Natural killer cell (primary cell): ENCODE measurements at regions not wholly inside any gene's neighbourhood (a gene's known extent, or its start where the extent isn't known, plus 50 kb on each side); places are given as distances from the start of the nearest gene placed in this dataset.
"Not testable (repeated sequence)": the region's sequence is repeated elsewhere in the genome, so short reads cannot be mapped to it uniquely, and the experiment has no call there.

ENCODE experiments used
- ATAC-seq, 3 donors: fragments of 150-1000 bp in 2 of 3; fragments of 200-7000 bp in 1 of 3; cut with Tn5 transposase; 1 replicate in 1 of 3; 2 replicates in 2 of 3; pipeline ENCODE4 v1.10.0; 2021; ENCODE audit warnings: mild to moderate bottlenecking in 2 of 3, moderate library complexity in 2 of 3
- DNase-seq, 2 donors: peaks; one replicate each; pipeline versions ENCODE4 v3.0.0 to v3.0.0-alpha.2; 2013 to 2021; ENCODE audit warnings: mixed read lengths in 1 of 2
- H3K27ac ChIP-seq: one replicate; pipeline ENCODE4 v1.5.1; 2013; ENCODE audit warnings: mild to moderate bottlenecking, low read length
- H3K27me3 ChIP-seq: one replicate; pipeline ENCODE4 v1.6.1; 2013; ENCODE audit warnings: low read length; ENCODE audit not compliant: control insufficient read depth, insufficient read depth
- H3K36me3 ChIP-seq: one replicate; pipeline ENCODE4 v1.6.1; 2013; ENCODE audit warnings: low read length; ENCODE audit not compliant: control insufficient read depth, insufficient read depth
- H3K4me1 ChIP-seq: one replicate; pipeline ENCODE4 v1.6.1; 2013; ENCODE audit warnings: low read length; ENCODE audit not compliant: control insufficient read depth, insufficient read depth
- H3K4me3 ChIP-seq: one replicate; pipeline ENCODE4 v1.5.1; 2013; ENCODE audit warnings: low read length
- H3K9me3 ChIP-seq: one replicate; pipeline ENCODE4 v1.6.1; 2013; ENCODE audit warnings: low read length; ENCODE audit not compliant: control insufficient read depth, insufficient read depth
- H3K27ac Mint-ChIP-seq, 2 donors: one replicate each; pipeline ENCODE4 v1.8.0; 2022; ENCODE audit warnings: mild to moderate bottlenecking in 2 of 2, mixed read lengths in 2 of 2, moderate library complexity in 1 of 2
- H3K27me3 Mint-ChIP-seq, 2 donors: one replicate each; pipeline ENCODE4 v1.8.0; 2022; ENCODE audit warnings: low read depth in 2 of 2, mixed read lengths in 2 of 2
- H3K36me3 Mint-ChIP-seq: one replicate; pipeline ENCODE4 v1.8.0; 2022; ENCODE audit warnings: mixed read lengths
- H3K4me1 Mint-ChIP-seq, 2 donors: one replicate each; pipeline ENCODE4 v1.8.0; 2022; ENCODE audit warnings: mixed read lengths in 2 of 2
- H3K4me3 Mint-ChIP-seq: one replicate; pipeline ENCODE4 v1.8.0; 2022; ENCODE audit warnings: mild to moderate bottlenecking, moderate library complexity, mixed read lengths
- H3K9me3 Mint-ChIP-seq, 2 donors: one replicate each; pipeline ENCODE4 v1.8.0; 2022; ENCODE audit warnings: mixed read lengths in 2 of 2
- WGBS: methylation state at CpG from one replicate; pipeline ENCODE4 v1.1.7; 2013; ENCODE audit warnings: missing lambda C conversion rate; ENCODE audit not compliant: insufficient coverage; 5-methylcytosine and 5-hydroxymethylcytosine counted together
- intact Hi-C: fragments of 100-400 bp; cut with micrococcal nuclease; formaldehyde crosslinking; loops from one replicate; pipeline ENCODE4 v1.14.2; 2022
- TF ChIP-seq, protein P1 (sequence below): fragments of 200-600 bp; IDR thresholded peaks from one replicate; pipeline ENCODE4 v1.8.0; 2022; ENCODE audit warnings: antibody characterized with exemption

DNA sequence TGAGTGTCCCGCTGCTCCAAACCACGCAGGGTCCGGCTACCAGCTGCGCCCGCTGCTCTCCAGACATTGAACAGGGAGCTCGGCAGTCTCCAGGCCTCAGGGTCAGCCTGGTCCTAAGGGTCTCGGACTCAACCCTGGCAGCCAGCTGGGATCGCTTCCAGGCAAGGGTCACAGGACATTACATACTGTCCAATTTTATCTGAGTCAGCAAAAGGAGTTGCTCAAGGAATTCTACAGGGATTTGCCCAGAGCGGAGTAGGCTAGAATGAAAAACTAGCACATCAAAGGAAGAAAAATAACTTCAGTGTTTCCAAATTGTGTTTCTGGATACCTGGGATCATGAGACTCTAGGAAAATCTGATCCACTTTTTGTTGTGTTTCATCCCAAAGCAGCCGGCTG is 112.2 kb upstream of the METTL14 start:
- intact Hi-C loops, H3K9me3 Mint-ChIP-seq: not testable (repeated sequence)

DNA sequence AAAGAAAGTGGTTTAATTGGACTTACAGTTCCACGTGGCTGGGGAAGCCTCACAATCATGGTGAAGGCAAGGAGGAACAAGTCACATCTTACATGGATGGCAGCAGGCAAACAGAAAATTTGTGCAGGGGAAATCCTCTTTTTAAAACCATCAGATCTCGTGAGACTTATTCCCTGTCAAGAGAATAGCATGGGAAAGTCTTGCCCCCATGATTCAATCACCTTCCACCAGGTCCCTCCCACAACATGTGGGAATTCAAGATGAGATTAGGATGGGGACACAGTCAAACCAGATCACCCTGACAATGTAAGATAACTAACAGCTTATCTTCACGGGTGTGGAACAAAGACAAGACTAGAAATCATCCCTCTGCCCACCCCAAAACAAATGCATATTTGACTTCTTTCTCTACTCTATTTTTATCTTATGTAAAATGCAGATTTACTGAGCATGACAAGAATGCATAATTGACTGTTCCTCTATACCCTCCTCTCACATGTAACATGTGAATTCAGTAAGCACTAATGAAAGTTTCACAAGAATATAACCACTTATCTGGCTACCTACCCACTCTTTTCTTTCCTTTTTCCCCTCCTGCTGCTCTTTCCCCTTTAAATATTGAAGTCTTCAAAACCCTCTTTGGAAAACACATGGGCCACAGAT is 110.8 kb upstream of the METTL14 start:
- H3K27ac ChIP-seq, H3K36me3 ChIP-seq, H3K27me3 ChIP-seq, H3K36me3 Mint-ChIP-seq, H3K4me3 ChIP-seq, H3K4me1 Mint-ChIP-seq, ATAC-seq, DNase-seq, H3K4me3 Mint-ChIP-seq, intact Hi-C loops, H3K27ac Mint-ChIP-seq, H3K9me3 ChIP-seq, H3K4me1 ChIP-seq, H3K9me3 Mint-ChIP-seq: not testable (repeated sequence)
- 14% methylated on average over 1 of the region's 3 CpGs for WGBS
- H3K27me3 Mint-ChIP-seq = peaks cover 0 to 13% of the 10 kb centered on the region in 2 donors

More for the DNA sequence above, 112.2 kb upstream of the METTL14 start:
- not testable (repeated sequence) for H3K4me3 Mint-ChIP-seq, DNase-seq, H3K27ac ChIP-seq, H3K27ac Mint-ChIP-seq, H3K4me1 Mint-ChIP-seq, H3K36me3 ChIP-seq, H3K36me3 Mint-ChIP-seq, ATAC-seq, H3K4me1 ChIP-seq, H3K27me3 ChIP-seq, H3K4me3 ChIP-seq, H3K9me3 ChIP-seq
- peaks cover 0 to 10% of the 10 kb centered on the region in 2 donors for H3K27me3 Mint-ChIP-seq
- 95% methylated on average over 10 of the region's 10 CpGs for WGBS

DNA sequence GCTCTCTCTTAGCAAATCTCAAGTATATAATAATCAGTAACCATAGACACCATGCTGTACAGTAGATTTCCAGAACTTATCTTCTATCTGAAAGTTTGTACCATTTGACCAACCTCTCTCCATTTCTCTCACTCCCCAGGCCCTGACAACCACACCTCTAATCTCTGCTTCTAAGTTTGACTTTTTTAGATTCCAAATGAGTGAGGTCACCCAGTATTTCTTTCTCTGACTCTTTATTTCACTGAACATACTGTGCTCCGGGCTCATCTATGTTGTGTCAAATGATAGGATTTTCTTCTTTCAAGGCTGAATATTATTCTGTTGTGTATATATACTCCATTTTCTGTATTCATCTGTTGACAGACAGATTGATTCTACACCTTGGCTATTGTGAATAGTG is 110.1 kb upstream of the METTL14 start:
- H3K27ac Mint-ChIP-seq, H3K4me3 ChIP-seq, H3K36me3 ChIP-seq, H3K27ac ChIP-seq, intact Hi-C loops, H3K27me3 ChIP-seq, H3K4me3 Mint-ChIP-seq, H3K9me3 Mint-ChIP-seq, H3K4me1 Mint-ChIP-seq, H3K36me3 Mint-ChIP-seq, H3K9me3 ChIP-seq, H3K4me1 ChIP-seq, ATAC-seq, DNase-seq: not testable (repeated sequence)
- WGBS = no CpG with 5 or more reads among the region's 1 CpG
- peaks cover 0 to 13% of the 10 kb centered on the region in 2 donors for H3K27me3 Mint-ChIP-seq

DNA sequence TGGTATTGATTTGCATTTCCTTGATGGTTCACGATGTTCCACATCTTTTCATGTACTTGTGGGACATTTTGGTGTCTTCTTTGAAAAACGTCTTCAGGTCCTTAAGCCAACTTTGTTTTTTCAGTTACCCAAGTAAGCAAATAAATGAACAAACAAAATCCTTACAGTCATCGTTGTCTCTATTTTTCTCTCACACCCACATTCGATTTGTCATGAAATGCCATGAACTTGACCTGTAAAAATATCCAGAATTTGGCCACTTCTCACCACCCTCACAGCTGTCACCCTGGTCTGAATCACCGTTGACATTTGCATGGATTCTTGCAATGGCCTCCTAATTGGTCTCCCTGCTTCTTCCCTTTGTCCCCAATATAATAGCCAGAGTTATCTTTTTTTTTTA is 109.5 kb upstream of the METTL14 start:
- H3K27ac ChIP-seq, H3K9me3 ChIP-seq, intact Hi-C loops, DNase-seq, H3K36me3 ChIP-seq, H3K9me3 Mint-ChIP-seq, ATAC-seq, H3K27me3 ChIP-seq, H3K4me1 Mint-ChIP-seq, H3K4me3 Mint-ChIP-seq, H3K36me3 Mint-ChIP-seq, H3K4me3 ChIP-seq, H3K4me1 ChIP-seq, H3K27ac Mint-ChIP-seq: not testable (repeated sequence)
- peaks cover 0 to 13% of the 10 kb centered on the region in 2 donors for H3K27me3 Mint-ChIP-seq
- 49% methylated on average over 4 of the region's 5 CpGs for WGBS

DNA sequence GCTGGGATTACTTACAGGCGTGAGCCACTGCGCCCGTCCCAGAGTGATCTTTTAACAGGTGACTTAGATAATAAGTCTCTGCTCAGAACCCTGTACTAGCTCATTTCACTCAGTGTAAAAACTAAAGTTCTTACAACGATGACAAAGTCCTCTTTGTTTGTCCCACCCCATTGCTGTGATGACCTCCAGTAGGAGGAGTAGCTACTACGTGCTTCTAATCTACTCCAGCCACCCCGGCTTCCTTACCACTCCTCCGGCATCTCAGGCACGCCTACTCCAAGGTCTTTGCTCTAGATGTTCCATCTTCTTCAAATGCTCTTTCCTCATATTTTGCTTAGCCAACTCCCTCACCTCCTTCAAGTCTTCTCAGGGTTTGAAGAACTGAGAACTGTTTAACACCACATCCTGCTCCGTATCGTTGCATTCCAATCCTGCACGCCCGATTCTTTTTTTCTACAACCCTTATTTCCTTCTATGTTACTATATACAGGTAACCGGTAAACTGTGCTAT is 108.4 kb upstream of the METTL14 start:
- H3K36me3 ChIP-seq, H3K4me1 ChIP-seq, H3K9me3 Mint-ChIP-seq, H3K9me3 ChIP-seq, H3K36me3 Mint-ChIP-seq, H3K4me3 Mint-ChIP-seq, H3K27ac Mint-ChIP-seq, ATAC-seq, H3K27me3 ChIP-seq, H3K27ac ChIP-seq, H3K4me3 ChIP-seq, intact Hi-C loops, DNase-seq, H3K4me1 Mint-ChIP-seq: not testable (repeated sequence)
- 91% methylated on average over 12 of the region's 13 CpGs for WGBS
- peaks cover 4 to 19% of the 10 kb centered on the region in 2 donors for H3K27me3 Mint-ChIP-seq

DNA sequence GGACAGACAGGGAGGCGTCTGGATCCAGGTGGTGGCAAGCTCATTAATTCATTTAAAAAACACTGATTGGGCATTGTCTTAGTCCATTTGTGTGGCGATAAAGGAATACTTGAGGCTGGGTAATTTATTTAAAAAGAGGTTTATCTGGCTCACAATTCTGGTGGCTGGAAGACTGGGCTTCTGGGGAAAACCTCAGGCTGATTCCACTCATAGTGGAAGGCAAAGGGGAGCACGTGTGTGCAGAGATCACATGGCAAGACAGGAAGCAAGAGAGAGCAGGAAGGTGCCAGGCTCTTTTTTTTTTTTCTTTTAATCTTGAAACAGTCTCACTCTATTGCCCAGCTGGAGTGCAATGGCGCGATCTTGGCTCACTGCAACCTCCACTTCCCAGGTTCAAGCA is 100.2 kb upstream of the METTL14 start:
- Histone ChIP-seq H3K27me3 (no peaks in the 10 kb centered on the region), H3K9me3 (no peaks in the 10 kb centered on the region), H3K27ac (no peak overlapping the region), H3K4me1 (no peaks in the 10 kb centered on the region), H3K4me3 (no peak overlapping the region), H3K36me3 (no peaks in the 10 kb centered on the region)
- ATAC-seq (no peak), DNase-seq (no peak)
- TF ChIP-seq, protein P1, sequence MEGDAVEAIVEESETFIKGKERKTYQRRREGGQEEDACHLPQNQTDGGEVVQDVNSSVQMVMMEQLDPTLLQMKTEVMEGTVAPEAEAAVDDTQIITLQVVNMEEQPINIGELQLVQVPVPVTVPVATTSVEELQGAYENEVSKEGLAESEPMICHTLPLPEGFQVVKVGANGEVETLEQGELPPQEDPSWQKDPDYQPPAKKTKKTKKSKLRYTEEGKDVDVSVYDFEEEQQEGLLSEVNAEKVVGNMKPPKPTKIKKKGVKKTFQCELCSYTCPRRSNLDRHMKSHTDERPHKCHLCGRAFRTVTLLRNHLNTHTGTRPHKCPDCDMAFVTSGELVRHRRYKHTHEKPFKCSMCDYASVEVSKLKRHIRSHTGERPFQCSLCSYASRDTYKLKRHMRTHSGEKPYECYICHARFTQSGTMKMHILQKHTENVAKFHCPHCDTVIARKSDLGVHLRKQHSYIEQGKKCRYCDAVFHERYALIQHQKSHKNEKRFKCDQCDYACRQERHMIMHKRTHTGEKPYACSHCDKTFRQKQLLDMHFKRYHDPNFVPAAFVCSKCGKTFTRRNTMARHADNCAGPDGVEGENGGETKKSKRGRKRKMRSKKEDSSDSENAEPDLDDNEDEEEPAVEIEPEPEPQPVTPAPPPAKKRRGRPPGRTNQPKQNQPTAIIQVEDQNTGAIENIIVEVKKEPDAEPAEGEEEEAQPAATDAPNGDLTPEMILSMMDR = no peak
- Mint-ChIP-seq H3K27me3 (peaks cover 23 to 25% of the 10 kb centered on the region in 2 donors), H3K27ac (no peak overlapping the region), H3K4me3 (no peak overlapping the region), H3K4me1 (no peaks in the 10 kb centered on the region), H3K36me3 (no peaks in the 10 kb centered on the region), H3K9me3 (no peaks in the 10 kb centered on the region)
- intact Hi-C loops = no loop called here
- 76% methylated on average over 5 of the region's 5 CpGs for WGBS
